Smooth muscle cell (in vitro differentiated cells): ENCODE measurements at regions not wholly inside any gene's neighbourhood (a gene's known extent, or its start where the extent isn't known, plus 50 kb on each side); places are given as distances from the start of the nearest gene placed in this dataset.
"Not testable (repeated sequence)": the region's sequence is repeated elsewhere in the genome, so short reads cannot be mapped to it uniquely, and the experiment has no call there.

Source experiments
- DNase-seq: peaks from one replicate; lab custom pipeline; 2025; ENCODE audit not compliant: unreplicated experiment; lab: John Stamatoyannopoulos, UW
- H2AFZ ChIP-seq: fragments of 200-600 bp; sonication (generic); 2 replicates; pipeline ENCODE4 v1.6.0; 2016; ENCODE audit warnings: antibody characterized with exemption, low read depth, mild to moderate bottlenecking
- H3F3A ChIP-seq: fragments of 200-600 bp; sonication (generic); 2 replicates; pipeline ENCODE4 v1.6.0; 2017; ENCODE audit warnings: antibody characterized with exemption, low read depth
- H3K27ac ChIP-seq: fragments of 200-600 bp; sonication (generic); 2 replicates; pipeline ENCODE4 v1.5.1; 2016; ENCODE audit warnings: low read depth, mild to moderate bottlenecking
- H3K27me3 ChIP-seq: fragments of 200-600 bp; sonication (generic); 2 replicates; pipeline ENCODE4 v1.6.1; 2016; ENCODE audit warnings: low read depth, mild to moderate bottlenecking
- H3K36me3 ChIP-seq: fragments of 200-600 bp; sonication (generic); 2 replicates; pipeline ENCODE4 v1.5.1; 2016; ENCODE audit warnings: low read depth
- H3K4me1 ChIP-seq: fragments of 200-600 bp; sonication (generic); 2 replicates; pipeline ENCODE4 v1.5.1; 2016; ENCODE audit warnings: low read depth
- H3K4me2 ChIP-seq: fragments of 200-600 bp; sonication (generic); 2 replicates; pipeline ENCODE4 v1.6.0; 2016; ENCODE audit warnings: mild to moderate bottlenecking
- H3K4me3 ChIP-seq: fragments of 200-600 bp; sonication (generic); 2 replicates; pipeline ENCODE4 v1.5.1; 2016; ENCODE audit warnings: mild to moderate bottlenecking
- H3K79me2 ChIP-seq: fragments of 200-600 bp; sonication (generic); 2 replicates; pipeline ENCODE4 v1.6.0; 2016; ENCODE audit warnings: low read depth, mild to moderate bottlenecking
- H3K9ac ChIP-seq: fragments of 200-600 bp; sonication (generic); 2 replicates; pipeline ENCODE4 v1.6.0; 2016; ENCODE audit warnings: low read depth
- H3K9me3 ChIP-seq: fragments of 200-600 bp; sonication (generic); replicated peaks from 2 replicates; pipeline ENCODE4 v1.5.1; 2016; ENCODE audit warnings: low read depth
- H4K20me1 ChIP-seq: fragments of 200-600 bp; sonication (generic); 2 replicates; pipeline ENCODE4 v1.6.0; 2016; ENCODE audit warnings: low read depth
- CTCF ChIP-seq: fragments of 200-600 bp; sonication (generic); IDR thresholded peaks from 2 replicates; pipeline ENCODE4 v1.5.1; 2017; ENCODE audit warnings: borderline replicate concordance, mild to moderate bottlenecking, antibody characterized with exemption; ENCODE audit not compliant: insufficient read depth, poor library complexity, severe bottlenecking
- WGBS: methylation state at CpG from one replicate; pipeline ENCODE4 v1.1.7; 2016; ENCODE audit warnings: low lambda C conversion rate; 5-methylcytosine and 5-hydroxymethylcytosine counted together

DNA sequence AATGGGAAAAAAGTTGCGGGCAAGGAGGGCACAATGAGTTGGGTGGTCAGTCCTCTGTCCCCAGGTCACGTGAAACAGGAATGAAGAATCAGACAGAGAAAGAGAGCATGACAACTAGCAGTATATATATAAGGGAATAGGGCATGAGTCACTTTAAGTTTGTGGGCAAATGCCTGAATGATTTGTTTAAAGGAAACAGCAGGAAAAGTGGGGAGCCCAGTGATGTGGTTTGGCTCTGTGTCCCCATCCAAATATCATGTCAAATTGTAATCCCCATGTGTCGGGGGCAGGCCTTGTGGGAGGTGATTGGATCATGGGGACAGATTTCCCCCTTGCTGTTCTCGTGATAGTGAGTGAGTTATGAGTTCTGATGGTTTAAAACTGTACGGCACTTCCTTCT is 195.3 kb upstream of the IGF1 start:
- TF ChIP-seq CTCF = no peak
- Histone ChIP-seq H3K9ac (no peak overlapping the region), H4K20me1 (no peaks in the 10 kb centered on the region), H3K9me3 (peaks cover 12% of the 10 kb centered on the region), H3K4me1 (no peaks in the 10 kb centered on the region), H2AFZ (no peak overlapping the region), H3K4me2 (no peak overlapping the region), H3F3A (no peaks in the 10 kb centered on the region), H3K27me3 (no peaks in the 10 kb centered on the region), H3K36me3 (no peaks in the 10 kb centered on the region), H3K4me3 (no peak overlapping the region), H3K79me2 (no peaks in the 10 kb centered on the region), H3K27ac (no peak overlapping the region)
- no peak for DNase-seq
- 66% methylated on average over 5 of the region's 5 CpGs for WGBS

GRCh38 chr12:102673606-102674005 is 193.2 kb upstream of the IGF1 start:
- Histone ChIP-seq H3K27me3 (no peaks in the 10 kb centered on the region), H3K4me3 (no peak overlapping the region), H3K27ac (no peak overlapping the region), H3K79me2 (no peaks in the 10 kb centered on the region), H3K36me3 (no peaks in the 10 kb centered on the region), H2AFZ (no peak overlapping the region), H4K20me1 (no peaks in the 10 kb centered on the region), H3K4me2 (no peak overlapping the region), H3K9ac (no peak overlapping the region), H3K9me3 (peaks cover 12% of the 10 kb centered on the region), H3K4me1 (no peaks in the 10 kb centered on the region), H3F3A (no peaks in the 10 kb centered on the region)
- no peak for DNase-seq
- WGBS = 94% methylated on average over 1 of the region's 1 CpG
- TF ChIP-seq CTCF = no peak

GRCh38 chr12:102672212-102672611 is 191.8 kb upstream of the IGF1 start:
- H3F3A ChIP-seq = not testable (repeated sequence)

GRCh38 chr12:102669056-102669455 is 188.7 kb upstream of the IGF1 start:
- H3K9me3 ChIP-seq = peaks cover 6% of the 10 kb centered on the region
- WGBS = 80% methylated on average over 1 of the region's 1 CpG
- H3K27ac ChIP-seq = no peak overlapping the region
- H3F3A ChIP-seq = no peaks in the 10 kb centered on the region
- no peaks in the 10 kb centered on the region for H3K4me1 ChIP-seq
- no peak for DNase-seq
- no peak overlapping the region for H2AFZ ChIP-seq
- TF ChIP-seq CTCF = no peak
- H3K79me2 ChIP-seq = no peaks in the 10 kb centered on the region
- H3K9ac ChIP-seq = no peak overlapping the region
- no peaks in the 10 kb centered on the region for H3K36me3 ChIP-seq
- no peaks in the 10 kb centered on the region for H4K20me1 ChIP-seq
- H3K4me3 ChIP-seq = no peak overlapping the region
- no peak overlapping the region for H3K4me2 ChIP-seq
- no peaks in the 10 kb centered on the region for H3K27me3 ChIP-seq

More at GRCh38 chr12:102672212-102672611, 191.8 kb upstream of the IGF1 start:
- DNase-seq, H3K4me1 ChIP-seq, H4K20me1 ChIP-seq, H3K36me3 ChIP-seq, H2AFZ ChIP-seq, H3K79me2 ChIP-seq, H3K4me2 ChIP-seq, H3K27me3 ChIP-seq, H3K9ac ChIP-seq, H3K4me3 ChIP-seq, H3K27ac ChIP-seq: not testable (repeated sequence)
- H3K9me3 ChIP-seq = peaks cover 12% of the 10 kb centered on the region

- H3K9me3 ChIP-seq, H2AFZ ChIP-seq, H3K4me3 ChIP-seq, H3K27me3 ChIP-seq, H3K4me1 ChIP-seq, H3K9ac ChIP-seq, H3K79me2 ChIP-seq, DNase-seq, H3K27ac ChIP-seq, H3K4me2 ChIP-seq, H3K36me3 ChIP-seq, H3F3A ChIP-seq, H4K20me1 ChIP-seq: not testable (repeated sequence)
- 65% methylated on average over 3 of the region's 3 CpGs for WGBS
Observed at GRCh38 chr12:102666176-102666575, 185.8 kb upstream of the IGF1 start.
